Osteoblast (primary cell): ENCODE measurements at regions not wholly inside any gene's neighbourhood (a gene's known extent, or its start where the extent isn't known, plus 50 kb on each side); places are given as distances from the start of the nearest gene placed in this dataset.

ENCODE experiments used
- DNase-seq: peaks from one replicate; pipeline ENCODE4 v3.0.0; 2011; ENCODE audit warnings: low spot score, mixed read lengths; ENCODE audit not compliant: insufficient read length; ENCODE audit errors: missing footprints
- H2AFZ ChIP-seq: 2 replicates; pipeline ENCODE4 v1.6.0; 2011; ENCODE audit warnings: mild to moderate bottlenecking, low read length
- H3K27ac ChIP-seq: 2 replicates; pipeline ENCODE4 v1.5.1; 2011; ENCODE audit warnings: mild to moderate bottlenecking, low read depth, low read length, moderate library complexity
- H3K27me3 ChIP-seq: 2 replicates; pipeline ENCODE4 v1.6.0; 2012; ENCODE audit warnings: mild to moderate bottlenecking, control low read depth, inconsistent platforms, low read length, moderate library complexity; ENCODE audit not compliant: insufficient read depth
- H3K36me3 ChIP-seq: 2 replicates; pipeline ENCODE4 v1.5.1; 2011; ENCODE audit warnings: mild to moderate bottlenecking, low read length, control low read depth, moderate library complexity; ENCODE audit not compliant: insufficient read depth
- H3K4me1 ChIP-seq: 2 replicates; pipeline ENCODE4 v1.5.1; 2011; ENCODE audit warnings: mild to moderate bottlenecking, low read length, control low read depth, moderate library complexity; ENCODE audit not compliant: insufficient read depth
- H3K4me2 ChIP-seq: 2 replicates; pipeline ENCODE4 v1.6.0; 2011; ENCODE audit warnings: mild to moderate bottlenecking, low read length; ENCODE audit not compliant: insufficient read depth
- H3K4me3 ChIP-seq: fragments of 200-600 bp; sonication (generic); 3 replicates; pipeline ENCODE4 v1.5.1; 2012; ENCODE audit warnings: mild to moderate bottlenecking, low read length, inconsistent platforms; ENCODE audit not compliant: insufficient read depth
- H3K79me2 ChIP-seq: 2 replicates; pipeline ENCODE4 v1.6.0; 2012; ENCODE audit warnings: mild to moderate bottlenecking, low read length, control low read depth, inconsistent platforms; ENCODE audit not compliant: insufficient read depth
- H3K9me3 ChIP-seq: 2 replicates; pipeline ENCODE4 v1.5.1; 2011; ENCODE audit warnings: low read depth, low read length, control low read depth
- H4K20me1 ChIP-seq: 2 replicates; pipeline ENCODE4 v1.6.0; 2012; ENCODE audit warnings: mild to moderate bottlenecking, low read length, control low read depth; ENCODE audit not compliant: insufficient read depth
- TF ChIP-seq, protein P1 (sequence below): IDR thresholded peaks from 2 replicates; pipeline ENCODE4 v1.5.1; 2011; ENCODE audit warnings: mild to moderate bottlenecking, low read depth, low read length, moderate library complexity; ENCODE audit errors: extremely low read depth

DNA sequence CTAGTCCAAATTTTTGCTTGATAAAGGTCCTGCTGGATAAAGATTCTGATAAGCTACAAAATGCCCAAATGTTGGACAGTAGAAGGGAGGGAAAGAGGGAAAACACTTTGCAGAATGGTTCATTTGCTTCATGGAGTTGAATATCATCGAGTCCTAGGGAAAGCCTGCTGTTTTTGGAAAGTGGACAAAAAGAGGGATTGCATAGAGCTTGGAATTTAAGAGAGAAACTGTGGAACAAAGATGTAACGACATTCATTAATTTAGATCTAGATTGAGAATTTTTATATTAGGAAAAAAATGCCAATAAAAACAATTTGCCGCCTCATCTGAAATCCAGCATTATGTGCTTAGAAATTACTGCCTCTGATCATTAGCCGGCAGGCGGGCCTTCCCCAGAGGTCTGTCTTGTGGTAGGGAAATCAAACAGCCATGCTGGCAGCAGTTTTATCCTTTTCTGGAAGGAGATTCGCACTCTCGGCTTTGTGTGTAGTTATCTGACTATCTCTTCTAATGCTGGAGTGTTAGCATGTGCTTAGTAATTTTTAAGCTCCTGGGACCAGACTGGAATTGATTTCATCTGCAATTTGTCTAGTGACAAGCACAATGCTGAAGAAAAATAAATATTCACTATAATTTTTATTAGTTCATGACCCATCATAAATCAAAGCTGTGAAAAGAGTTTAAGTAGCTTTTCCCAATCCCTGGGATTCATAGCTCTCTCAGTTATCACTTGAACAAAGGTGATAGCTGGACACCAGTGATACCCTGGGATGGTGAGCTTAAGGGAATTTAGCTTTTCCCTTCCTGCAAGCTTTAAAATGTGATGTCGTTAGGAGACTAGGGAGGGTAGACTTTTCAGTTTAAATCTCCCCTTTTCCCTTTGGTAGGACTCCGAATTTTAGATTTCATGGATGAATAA is 329.5 kb downstream of the PRL start:
- Histone ChIP-seq H3K4me3 (no peak overlapping the region), H2AFZ (no peak overlapping the region), H3K4me1 (no peaks in the 10 kb centered on the region), H3K79me2 (no peaks in the 10 kb centered on the region), H3K27me3 (no peaks in the 10 kb centered on the region), H3K27ac (no peak overlapping the region), H4K20me1 (no peaks in the 10 kb centered on the region), H3K9me3 (no peaks in the 10 kb centered on the region), H3K4me2 (no peak overlapping the region), H3K36me3 (no peaks in the 10 kb centered on the region)
- no peak for DNase-seq
- TF ChIP-seq, protein P1, sequence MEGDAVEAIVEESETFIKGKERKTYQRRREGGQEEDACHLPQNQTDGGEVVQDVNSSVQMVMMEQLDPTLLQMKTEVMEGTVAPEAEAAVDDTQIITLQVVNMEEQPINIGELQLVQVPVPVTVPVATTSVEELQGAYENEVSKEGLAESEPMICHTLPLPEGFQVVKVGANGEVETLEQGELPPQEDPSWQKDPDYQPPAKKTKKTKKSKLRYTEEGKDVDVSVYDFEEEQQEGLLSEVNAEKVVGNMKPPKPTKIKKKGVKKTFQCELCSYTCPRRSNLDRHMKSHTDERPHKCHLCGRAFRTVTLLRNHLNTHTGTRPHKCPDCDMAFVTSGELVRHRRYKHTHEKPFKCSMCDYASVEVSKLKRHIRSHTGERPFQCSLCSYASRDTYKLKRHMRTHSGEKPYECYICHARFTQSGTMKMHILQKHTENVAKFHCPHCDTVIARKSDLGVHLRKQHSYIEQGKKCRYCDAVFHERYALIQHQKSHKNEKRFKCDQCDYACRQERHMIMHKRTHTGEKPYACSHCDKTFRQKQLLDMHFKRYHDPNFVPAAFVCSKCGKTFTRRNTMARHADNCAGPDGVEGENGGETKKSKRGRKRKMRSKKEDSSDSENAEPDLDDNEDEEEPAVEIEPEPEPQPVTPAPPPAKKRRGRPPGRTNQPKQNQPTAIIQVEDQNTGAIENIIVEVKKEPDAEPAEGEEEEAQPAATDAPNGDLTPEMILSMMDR: no peak

DNA sequence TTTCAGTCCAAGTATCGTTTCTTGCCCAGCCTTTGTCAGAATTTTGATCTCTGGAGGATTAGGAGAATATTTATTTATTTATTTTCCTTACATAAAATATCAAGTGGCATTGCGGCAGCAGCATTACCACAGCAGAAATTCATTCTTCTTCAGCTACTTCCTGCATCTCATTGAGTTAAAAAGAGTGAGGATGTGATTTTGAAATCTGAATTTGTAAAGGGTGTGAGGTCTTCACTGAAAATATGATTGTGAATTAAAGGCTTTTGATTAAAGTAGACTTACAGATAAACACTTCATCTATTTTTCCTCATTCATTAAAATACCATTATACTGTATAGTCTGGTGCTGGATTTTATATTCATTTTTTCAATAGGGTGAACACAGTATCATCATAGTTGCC is 328.4 kb downstream of the PRL start:
- no peaks in the 10 kb centered on the region for H3K27me3 ChIP-seq
- H3K4me3 ChIP-seq: no peak overlapping the region
- no peaks in the 10 kb centered on the region for H3K36me3 ChIP-seq
- DNase-seq: no peak
- H3K27ac ChIP-seq: no peak overlapping the region
- H3K9me3 ChIP-seq: no peaks in the 10 kb centered on the region
- TF ChIP-seq, protein P1: no peak
- H2AFZ ChIP-seq: no peak overlapping the region
- H3K4me2 ChIP-seq: no peak overlapping the region
- H3K79me2 ChIP-seq: no peaks in the 10 kb centered on the region
- H3K4me1 ChIP-seq: no peaks in the 10 kb centered on the region
- no peaks in the 10 kb centered on the region for H4K20me1 ChIP-seq

DNA sequence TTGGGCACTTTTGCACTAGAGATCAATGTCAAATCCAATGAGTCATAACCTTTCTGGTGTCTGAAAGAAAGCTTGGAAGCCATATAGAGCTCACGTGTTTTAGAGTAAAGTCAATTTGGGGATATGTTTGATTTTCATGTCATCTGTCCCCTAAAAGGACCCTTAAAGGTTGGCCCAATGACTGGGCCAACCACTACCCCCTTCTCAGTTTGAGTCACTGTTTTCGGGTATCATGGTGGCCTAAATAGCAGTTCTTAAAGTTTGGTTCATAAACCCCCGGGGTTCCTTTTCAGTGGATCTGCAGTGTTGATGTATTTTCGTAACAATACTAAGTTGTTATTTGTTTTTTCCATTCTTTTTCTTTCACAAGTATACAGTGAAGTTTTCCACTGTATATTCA is 327.6 kb downstream of the PRL start:
- Histone ChIP-seq H3K4me1 (no peaks in the 10 kb centered on the region), H3K36me3 (no peaks in the 10 kb centered on the region), H3K4me2 (no peak overlapping the region), H2AFZ (no peak overlapping the region), H3K9me3 (no peaks in the 10 kb centered on the region), H3K27ac (no peak overlapping the region), H3K27me3 (no peaks in the 10 kb centered on the region), H3K79me2 (no peaks in the 10 kb centered on the region), H4K20me1 (no peaks in the 10 kb centered on the region), H3K4me3 (no peak overlapping the region)
- TF ChIP-seq, protein P1: no peak
- no peak for DNase-seq

DNA sequence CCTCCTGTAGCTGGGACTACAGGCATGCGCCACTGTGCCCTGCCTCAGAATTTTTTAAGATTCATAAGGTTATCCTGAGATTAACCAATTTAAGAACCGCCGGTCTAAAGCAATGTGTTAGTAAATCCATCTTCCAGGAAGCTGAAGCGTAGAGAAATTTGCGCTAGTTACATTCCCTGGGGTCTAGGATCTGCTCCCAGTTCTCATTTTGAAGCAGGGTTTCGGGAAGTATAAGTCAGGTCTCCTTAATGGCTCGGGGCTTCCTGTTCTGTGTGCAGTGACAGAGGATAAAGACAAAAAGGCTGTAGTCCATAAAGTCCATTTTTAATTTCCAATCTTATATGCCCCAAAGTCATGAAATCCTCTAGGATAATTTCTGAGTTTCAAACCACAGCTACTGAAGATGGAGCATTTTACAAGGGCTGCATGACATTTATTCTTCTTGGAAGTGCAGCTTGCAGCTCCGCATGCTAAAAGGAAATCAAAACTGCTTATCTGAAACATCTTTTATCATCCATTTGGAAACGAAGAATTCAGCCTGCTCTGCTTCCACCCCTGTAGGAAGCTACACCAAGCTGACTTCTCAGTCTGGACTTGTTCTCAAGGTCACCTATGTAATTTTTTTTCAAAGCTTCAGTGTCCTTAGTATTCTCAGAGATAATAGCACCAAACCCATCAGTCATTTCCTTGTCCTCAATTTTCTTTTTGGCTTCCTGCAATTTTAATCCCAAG is 326.1 kb downstream of the PRL start:
- Histone ChIP-seq H3K4me1 (no peaks in the 10 kb centered on the region), H2AFZ (no peak overlapping the region), H4K20me1 (no peaks in the 10 kb centered on the region), H3K36me3 (no peaks in the 10 kb centered on the region), H3K4me3 (no peak overlapping the region), H3K4me2 (no peak overlapping the region), H3K79me2 (no peaks in the 10 kb centered on the region), H3K27ac (no peak overlapping the region), H3K9me3 (no peaks in the 10 kb centered on the region), H3K27me3 (no peaks in the 10 kb centered on the region)
- TF ChIP-seq, protein P1: no peak
- DNase-seq: no peak
